ENCODE measurements at regions not wholly inside any gene's neighbourhood (a gene's known extent, or its start where the extent isn't known, plus 50 kb on each side); places are given as distances from the start of the nearest gene placed in this dataset.

DNA sequence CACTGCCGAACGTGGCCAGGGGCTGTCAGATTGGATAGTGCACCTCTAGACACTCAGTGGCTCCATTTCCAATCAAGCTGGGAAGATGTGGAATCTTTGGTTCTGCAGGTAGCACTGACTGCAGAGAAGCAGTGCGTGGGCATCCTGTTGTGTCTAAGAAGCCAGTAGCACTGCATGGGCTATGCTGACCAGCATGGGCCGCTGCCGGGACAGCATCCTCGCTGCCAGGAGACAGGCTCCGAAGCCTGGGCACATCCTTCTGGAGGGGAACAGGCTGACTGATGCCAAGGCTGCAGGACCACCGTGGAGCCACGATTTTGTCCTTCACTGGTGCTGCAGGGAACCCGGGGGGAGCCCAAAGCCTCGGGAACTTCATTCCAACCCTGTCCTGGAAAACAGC is 649.4 kb downstream of the NPHP4 start:
- DNase-seq (ENCODE audit: insufficient read length, low spot score, missing footprints), result no peak
- Histone ChIP-seq H3K4me3 (ENCODE audit: insufficient read depth, low read length) (no peak overlapping the region), H2AFZ (ENCODE audit: low read length) (no peak overlapping the region), H3K4me1 (ENCODE audit: insufficient read depth, low read length) (no peaks in the 10 kb centered on the region), H4K20me1 (ENCODE audit: insufficient read depth, low read length) (no peaks in the 10 kb centered on the region), H3K27ac (ENCODE audit: low read depth, low read length) (no peak overlapping the region), H3K4me2 (ENCODE audit: insufficient read depth, low read length) (no peak overlapping the region), H3K9me3 (ENCODE audit: low read depth, low read length) (no peaks in the 10 kb centered on the region), H3K79me2 (ENCODE audit: insufficient read depth, low read length) (no peaks in the 10 kb centered on the region), H3K27me3 (ENCODE audit: insufficient read depth, low read length) (no peaks in the 10 kb centered on the region), H3K36me3 (ENCODE audit: insufficient read depth, low read length) (no peaks in the 10 kb centered on the region)
- TF ChIP-seq, protein P1, sequence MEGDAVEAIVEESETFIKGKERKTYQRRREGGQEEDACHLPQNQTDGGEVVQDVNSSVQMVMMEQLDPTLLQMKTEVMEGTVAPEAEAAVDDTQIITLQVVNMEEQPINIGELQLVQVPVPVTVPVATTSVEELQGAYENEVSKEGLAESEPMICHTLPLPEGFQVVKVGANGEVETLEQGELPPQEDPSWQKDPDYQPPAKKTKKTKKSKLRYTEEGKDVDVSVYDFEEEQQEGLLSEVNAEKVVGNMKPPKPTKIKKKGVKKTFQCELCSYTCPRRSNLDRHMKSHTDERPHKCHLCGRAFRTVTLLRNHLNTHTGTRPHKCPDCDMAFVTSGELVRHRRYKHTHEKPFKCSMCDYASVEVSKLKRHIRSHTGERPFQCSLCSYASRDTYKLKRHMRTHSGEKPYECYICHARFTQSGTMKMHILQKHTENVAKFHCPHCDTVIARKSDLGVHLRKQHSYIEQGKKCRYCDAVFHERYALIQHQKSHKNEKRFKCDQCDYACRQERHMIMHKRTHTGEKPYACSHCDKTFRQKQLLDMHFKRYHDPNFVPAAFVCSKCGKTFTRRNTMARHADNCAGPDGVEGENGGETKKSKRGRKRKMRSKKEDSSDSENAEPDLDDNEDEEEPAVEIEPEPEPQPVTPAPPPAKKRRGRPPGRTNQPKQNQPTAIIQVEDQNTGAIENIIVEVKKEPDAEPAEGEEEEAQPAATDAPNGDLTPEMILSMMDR (IDR thresholded peaks at IDR 0.05; ENCODE audit: extremely low read depth, low read depth, low read length), result no peak

DNA sequence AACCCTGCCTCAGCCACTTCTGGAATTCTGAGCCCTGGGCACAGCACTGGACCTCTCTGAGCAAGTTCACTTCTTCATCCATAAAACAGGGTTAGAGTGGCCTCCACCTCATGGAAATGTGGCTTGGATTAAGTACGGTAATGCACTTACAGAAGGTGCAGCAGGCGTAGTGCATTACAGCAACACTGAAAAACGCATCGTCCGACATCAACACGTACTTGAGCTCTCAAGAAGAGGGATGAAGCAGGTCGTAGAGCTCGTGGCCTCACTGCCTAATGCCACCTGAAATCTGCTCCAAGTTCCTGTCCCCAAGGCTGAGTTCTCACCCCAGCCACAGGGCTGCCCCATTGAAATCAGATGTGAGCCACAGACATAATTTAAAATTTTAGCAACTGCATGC is 650.1 kb downstream of the NPHP4 start:
- no peak for DNase-seq (ENCODE audit: insufficient read length, low spot score, missing footprints)
- no peaks in the 10 kb centered on the region for H3K36me3 ChIP-seq (ENCODE audit: insufficient read depth, low read length)
- TF ChIP-seq, protein P1 (IDR thresholded peaks at IDR 0.05; ENCODE audit: extremely low read depth, low read depth, low read length), result no peak

DNA sequence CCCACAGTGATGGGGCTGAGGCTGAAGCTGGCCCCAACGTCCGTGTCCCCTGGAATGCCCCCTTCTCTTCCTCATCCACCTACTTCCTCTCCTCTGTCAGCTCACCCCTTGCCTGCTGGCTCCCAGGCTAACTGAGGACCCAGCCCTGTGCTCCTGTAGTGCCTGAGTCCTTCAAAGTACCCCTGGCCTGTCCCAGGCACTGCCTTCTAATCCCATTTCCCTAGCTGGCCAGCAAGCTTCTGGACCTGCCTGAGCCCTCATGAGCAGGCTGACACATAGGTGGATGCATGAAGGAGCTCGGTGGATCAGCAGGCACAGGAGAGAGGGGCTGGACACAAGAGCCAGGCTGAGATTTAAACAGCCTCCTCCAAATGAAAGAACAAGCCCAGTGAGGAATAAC is 650.8 kb downstream of the NPHP4 start:
- no peak overlapping the region for H3K4me3 ChIP-seq (ENCODE audit: insufficient read depth, low read length)
- no peak overlapping the region for H2AFZ ChIP-seq (ENCODE audit: low read length)
- H3K27me3 ChIP-seq (ENCODE audit: insufficient read depth, low read length), result no peaks in the 10 kb centered on the region
- no peaks in the 10 kb centered on the region for H4K20me1 ChIP-seq (ENCODE audit: insufficient read depth, low read length)
- no peaks in the 10 kb centered on the region for H3K4me1 ChIP-seq (ENCODE audit: insufficient read depth, low read length)
- H3K4me2 ChIP-seq (ENCODE audit: insufficient read depth, low read length), result no peak overlapping the region
- H3K27ac ChIP-seq (ENCODE audit: low read depth, low read length), result no peak overlapping the region
- DNase-seq (ENCODE audit: insufficient read length, low spot score, missing footprints), result no peak
- no peaks in the 10 kb centered on the region for H3K79me2 ChIP-seq (ENCODE audit: insufficient read depth, low read length)
- TF ChIP-seq, protein P1 (IDR thresholded peaks at IDR 0.05; ENCODE audit: extremely low read depth, low read depth, low read length), result no peak
- H3K36me3 ChIP-seq (ENCODE audit: insufficient read depth, low read length), result no peaks in the 10 kb centered on the region
- no peaks in the 10 kb centered on the region for H3K9me3 ChIP-seq (ENCODE audit: low read depth, low read length)

More for the DNA sequence above, 650.1 kb downstream of the NPHP4 start:
- H3K27ac ChIP-seq (ENCODE audit: low read depth, low read length), result no peak overlapping the region
- H2AFZ ChIP-seq (ENCODE audit: low read length), result no peak overlapping the region
- H3K79me2 ChIP-seq (ENCODE audit: insufficient read depth, low read length), result no peaks in the 10 kb centered on the region
- no peaks in the 10 kb centered on the region for H3K4me1 ChIP-seq (ENCODE audit: insufficient read depth, low read length)
- H3K4me3 ChIP-seq (ENCODE audit: insufficient read depth, low read length), result no peak overlapping the region
- no peaks in the 10 kb centered on the region for H3K9me3 ChIP-seq (ENCODE audit: low read depth, low read length)
- no peak overlapping the region for H3K4me2 ChIP-seq (ENCODE audit: insufficient read depth, low read length)
- H4K20me1 ChIP-seq (ENCODE audit: insufficient read depth, low read length), result no peaks in the 10 kb centered on the region
- no peaks in the 10 kb centered on the region for H3K27me3 ChIP-seq (ENCODE audit: insufficient read depth, low read length)

DNA sequence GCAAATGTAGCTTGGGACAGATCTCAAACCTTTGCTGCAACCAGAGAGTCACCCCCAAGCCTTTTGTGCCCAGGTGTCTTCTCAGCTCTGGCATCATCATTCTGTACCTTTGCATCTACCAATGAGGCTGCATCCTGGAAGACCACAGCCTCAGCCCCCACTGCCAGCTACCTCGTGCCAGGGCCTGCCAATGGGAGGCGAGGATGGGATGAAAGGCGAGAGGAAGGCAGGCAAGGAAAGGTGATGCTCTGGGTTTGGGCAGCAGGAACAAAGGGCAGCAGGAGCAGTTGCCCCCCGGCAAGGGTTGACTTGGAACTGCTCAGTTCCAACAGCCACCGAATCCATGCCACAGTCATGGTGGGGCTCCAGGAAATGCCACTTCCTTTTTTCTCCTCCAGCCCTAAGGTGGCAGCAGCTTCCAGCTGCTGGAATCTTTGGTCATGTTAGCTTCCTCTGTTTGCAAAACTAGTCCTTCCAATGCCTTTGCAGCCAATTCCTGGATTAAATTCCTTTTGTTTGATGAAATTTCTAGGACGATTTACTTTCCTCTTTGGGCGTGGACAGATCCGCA is 651.6 kb downstream of the NPHP4 start:
- Histone ChIP-seq H4K20me1 (ENCODE audit: insufficient read depth, low read length) (no peaks in the 10 kb centered on the region), H3K27me3 (ENCODE audit: insufficient read depth, low read length) (no peaks in the 10 kb centered on the region), H3K9me3 (ENCODE audit: low read depth, low read length) (no peaks in the 10 kb centered on the region), H3K4me1 (ENCODE audit: insufficient read depth, low read length) (no peaks in the 10 kb centered on the region), H3K27ac (ENCODE audit: low read depth, low read length) (no peak overlapping the region), H3K36me3 (ENCODE audit: insufficient read depth, low read length) (no peaks in the 10 kb centered on the region), H2AFZ (ENCODE audit: low read length) (no peak overlapping the region), H3K4me3 (ENCODE audit: insufficient read depth, low read length) (no peak overlapping the region), H3K79me2 (ENCODE audit: insufficient read depth, low read length) (no peaks in the 10 kb centered on the region), H3K4me2 (ENCODE audit: insufficient read depth, low read length) (no peak overlapping the region)
- TF ChIP-seq, protein P1 (IDR thresholded peaks at IDR 0.05; ENCODE audit: extremely low read depth, low read depth, low read length), result no peak
- no peak for DNase-seq (ENCODE audit: insufficient read length, low spot score, missing footprints)
